Nephron progenitor cell (in vitro differentiated cells): ENCODE measurements at regions not wholly inside any gene's neighbourhood (a gene's known extent, or its start where the extent isn't known, plus 50 kb on each side); places are given as distances from the start of the nearest gene placed in this dataset.

Experiments used
- DNase-seq: peaks from one replicate; pipeline ENCODE4 v3.0.0; 2021
- H3K27ac Mint-ChIP-seq: 2 replicates; pipeline ENCODE4 v1.8.0; 2021; ENCODE audit warnings: mild to moderate bottlenecking, moderate library complexity, mixed read lengths
- H3K27me3 Mint-ChIP-seq: 2 replicates; pipeline ENCODE4 v1.8.0; 2021; ENCODE audit warnings: mild to moderate bottlenecking, low read depth, mixed read lengths; ENCODE audit not compliant: poor library complexity
- H3K36me3 Mint-ChIP-seq: 2 replicates; pipeline ENCODE4 v1.8.0; 2021; ENCODE audit warnings: low read depth, mixed read lengths
- H3K4me1 Mint-ChIP-seq: 2 replicates; pipeline ENCODE4 v1.8.0; 2021; ENCODE audit warnings: mixed read lengths
- H3K4me3 Mint-ChIP-seq: 2 replicates; pipeline ENCODE4 v1.8.0; 2021; ENCODE audit warnings: mild to moderate bottlenecking, moderate library complexity, mixed read lengths
- H3K9me3 Mint-ChIP-seq: 2 replicates; pipeline ENCODE4 v1.8.0; 2021; ENCODE audit warnings: mild to moderate bottlenecking, moderate library complexity, mixed read lengths
- CTCF ChIP-seq: fragments of 200-600 bp; sonication (generic); IDR thresholded peaks from 2 replicates; pipeline ENCODE4 v1.5.0; 2021; ENCODE audit warnings: antibody characterized with exemption

- no peak for DNase-seq
- Mint-ChIP-seq H3K27ac (no peak overlapping the region), H3K4me1 (no peaks in the 10 kb centered on the region), H3K27me3 (peaks cover 4% of the 10 kb centered on the region), H3K9me3 (no peaks in the 10 kb centered on the region), H3K36me3 (no peaks in the 10 kb centered on the region), H3K4me3 (no peak overlapping the region)
- TF ChIP-seq CTCF, result no peak
These were observed 197.5 kb downstream of the SCG2 start for GRCh38 chr2:223404616-223405015.

GRCh38 chr2:223414646-223415045 is 187.5 kb downstream of the SCG2 start:
- no peaks in the 10 kb centered on the region for H3K36me3 Mint-ChIP-seq
- peaks cover 3% of the 10 kb centered on the region for H3K27me3 Mint-ChIP-seq
- H3K27ac Mint-ChIP-seq, result no peak overlapping the region
- H3K4me3 Mint-ChIP-seq, result no peak overlapping the region
- H3K4me1 Mint-ChIP-seq, result no peaks in the 10 kb centered on the region
- no peaks in the 10 kb centered on the region for H3K9me3 Mint-ChIP-seq
- no peak for TF ChIP-seq CTCF
- DNase-seq, result no peak

GRCh38 chr2:223415071-223415470 is 187.1 kb downstream of the SCG2 start:
- Mint-ChIP-seq H3K36me3 (no peaks in the 10 kb centered on the region), H3K4me3 (no peak overlapping the region), H3K4me1 (no peaks in the 10 kb centered on the region), H3K27me3 (peaks cover 3% of the 10 kb centered on the region), H3K9me3 (no peaks in the 10 kb centered on the region), H3K27ac (no peak overlapping the region)
- no peak for TF ChIP-seq CTCF
- DNase-seq, result no peak

- H3K36me3 Mint-ChIP-seq, result no peaks in the 10 kb centered on the region
- no peak overlapping the region for H3K27ac Mint-ChIP-seq
- H3K9me3 Mint-ChIP-seq, result no peaks in the 10 kb centered on the region
- H3K4me1 Mint-ChIP-seq, result no peaks in the 10 kb centered on the region
- H3K27me3 Mint-ChIP-seq, result peaks cover 3% of the 10 kb centered on the region
- TF ChIP-seq CTCF, result no peak
- H3K4me3 Mint-ChIP-seq, result no peak overlapping the region
- no peak for DNase-seq
These were observed 185.1 kb downstream of the SCG2 start for GRCh38 chr2:223416815-223417610.

- DNase-seq, result no peak
- no peak for TF ChIP-seq CTCF
- no peaks in the 10 kb centered on the region for H3K36me3 Mint-ChIP-seq
- H3K27ac Mint-ChIP-seq, result no peak overlapping the region
- no peaks in the 10 kb centered on the region for H3K9me3 Mint-ChIP-seq
- H3K4me1 Mint-ChIP-seq, result no peaks in the 10 kb centered on the region
- H3K4me3 Mint-ChIP-seq, result no peak overlapping the region
- H3K27me3 Mint-ChIP-seq, result no peaks in the 10 kb centered on the region
These were observed 184.0 kb downstream of the SCG2 start for GRCh38 chr2:223418131-223418530.

GRCh38 chr2:223418604-223419199 is 183.5 kb downstream of the SCG2 start:
- Mint-ChIP-seq H3K36me3 (no peaks in the 10 kb centered on the region), H3K27me3 (no peaks in the 10 kb centered on the region)

More at GRCh38 chr2:223418604-223419199, 183.5 kb downstream of the SCG2 start:
- no peak overlapping the region for H3K4me3 Mint-ChIP-seq
- no peaks in the 10 kb centered on the region for H3K9me3 Mint-ChIP-seq
- H3K4me1 Mint-ChIP-seq, result no peaks in the 10 kb centered on the region
- no peak for DNase-seq
- no peak overlapping the region for H3K27ac Mint-ChIP-seq
- no peak for TF ChIP-seq CTCF
